K562 (cell line): ENCODE measurements at regions not wholly inside any gene's neighbourhood (a gene's known extent, or its start where the extent isn't known, plus 50 kb on each side); places are given as distances from the start of the nearest gene placed in this dataset.

Experiments used
- CBX3 ChIP-seq, 2 experiments: IDR thresholded peaks; 1 replicate in 1 of 2; 2 replicates in 1 of 2; pipeline ENCODE4 v1.6.1; 2012; ENCODE audit warnings: inconsistent platforms in 2 of 2, low read length in 2 of 2, borderline replicate concordance in 1 of 2, control low read depth in 1 of 2
- FUS ChIP-seq: fragments of 200-400 bp; formaldehyde crosslinking; optimal IDR thresholded peaks from 2 replicates; pipeline ENCODE3; 2017; ENCODE audit warnings: low read depth, low read length
- HDAC1 ChIP-seq, 2 experiments: fragments of 450-650 bp; IDR thresholded peaks; 2 replicates each; pipeline ENCODE4 v1.6.1; 2016 to 2017; ENCODE audit warnings: inconsistent platforms in 1 of 2, mild to moderate bottlenecking in 1 of 2, moderate library complexity in 1 of 2
- HDAC6 ChIP-seq: IDR thresholded peaks from 2 replicates; pipeline ENCODE4 v1.6.1; 2012; ENCODE audit warnings: low read depth, mild to moderate bottlenecking, control low read depth, inconsistent platforms, low read length, moderate library complexity
- MED1 ChIP-seq: sonication (generic); formaldehyde crosslinking; IDR thresholded peaks from 2 replicates; pipeline ENCODE4 v1.8.1; 2023; ENCODE audit warnings: missing genetic modification reagents, borderline replicate concordance
- MYNN ChIP-seq, 2 experiments: sonication (generic); formaldehyde crosslinking in 1 of 2; IDR thresholded peaks; 2 replicates each; pipeline versions ENCODE4 v1.5.0 to v1.6.1; 2016 to 2020; ENCODE audit warnings: antibody characterized with exemption in 1 of 2, missing genetic modification reagents in 1 of 2
- NFATC3 ChIP-seq: fragments of 450-650 bp; IDR thresholded peaks from 2 replicates; pipeline ENCODE4 v1.6.1; 2017; ENCODE audit warnings: mild to moderate bottlenecking
- NFYB ChIP-seq: IDR thresholded peaks from 2 replicates; pipeline ENCODE4 v1.6.1; 2011; ENCODE audit warnings: mild to moderate bottlenecking, moderate library complexity; ENCODE audit not compliant: insufficient read length; ENCODE audit errors: extremely low read depth
- POLR2G ChIP-seq: fragments of 200-400 bp; formaldehyde crosslinking; IDR thresholded peaks from 2 replicates; pipeline ENCODE4 v1.6.1; 2017; ENCODE audit warnings: low read depth, mild to moderate bottlenecking, antibody characterized with exemption, low read length, moderate library complexity
- RBM15 ChIP-seq: fragments of 200-400 bp; formaldehyde crosslinking; IDR thresholded peaks from 2 replicates; pipeline ENCODE4 v1.6.1; 2018; ENCODE audit warnings: mild to moderate bottlenecking, low read length, moderate library complexity; ENCODE audit not compliant: insufficient read depth
- RBM34 ChIP-seq: fragments of 200-400 bp; formaldehyde crosslinking; IDR thresholded peaks from 2 replicates; pipeline ENCODE4 v1.6.1; 2018; ENCODE audit warnings: low read length, borderline replicate concordance; ENCODE audit not compliant: insufficient read depth
- RFX7 ChIP-seq: fragments of 250-450 bp; sonication (Bioruptor Pico); IDR thresholded peaks from 2 replicates; pipeline ENCODE4 v1.5.1; 2021; ENCODE audit warnings: mild to moderate bottlenecking
- SLC30A9 ChIP-seq: fragments of 250-450 bp; sonication (Bioruptor Pico); IDR thresholded peaks from 2 replicates; pipeline ENCODE4 v1.8.0; 2022; ENCODE audit warnings: mild to moderate bottlenecking, moderate library complexity
- SNRNP70 ChIP-seq: fragments of 200-400 bp; formaldehyde crosslinking; optimal IDR thresholded peaks from 2 replicates; pipeline ENCODE3; 2017; ENCODE audit warnings: low read depth, low read length
- THRA ChIP-seq: fragments of 450-650 bp; IDR thresholded peaks from 2 replicates; pipeline ENCODE4 v1.6.1; 2017; ENCODE audit warnings: mild to moderate bottlenecking, moderate library complexity
- ZBTB9 ChIP-seq: fragments of 450-650 bp; formaldehyde crosslinking; IDR thresholded peaks from 2 replicates; pipeline ENCODE4 v1.4.0; 2020; ENCODE audit warnings: mild to moderate bottlenecking, moderate library complexity
- TF ChIP-seq, protein P1 (sequence below), 2 experiments: fragments of 450-650 bp in 1 of 2; sonication (generic) in 1 of 2; formaldehyde crosslinking; conservative IDR thresholded peaks; 2 replicates each; pipeline versions ENCODE4 v1.4.0 to v1.8.1; 2020 to 2022; ENCODE audit warnings: mild to moderate bottlenecking in 1 of 2, missing genetic modification reagents in 1 of 2
- TF ChIP-seq, protein P2 (sequence below): IDR thresholded peaks from 2 replicates; pipeline ENCODE4 v1.6.1; 2016; ENCODE audit warnings: missing genetic modification characterization, missing compliant biosample characterization
- TF ChIP-seq, protein P3 (sequence below): fragments of 250-450 bp; sonication (Bioruptor Pico); IDR thresholded peaks from 2 replicates; pipeline ENCODE4 v1.4.0; 2020
- TF ChIP-seq, protein P4 (sequence below): sonication (generic); formaldehyde crosslinking; IDR thresholded peaks from 2 replicates; pipeline ENCODE4 v1.8.1; 2023; ENCODE audit warnings: mild to moderate bottlenecking, missing genetic modification reagents

DNA sequence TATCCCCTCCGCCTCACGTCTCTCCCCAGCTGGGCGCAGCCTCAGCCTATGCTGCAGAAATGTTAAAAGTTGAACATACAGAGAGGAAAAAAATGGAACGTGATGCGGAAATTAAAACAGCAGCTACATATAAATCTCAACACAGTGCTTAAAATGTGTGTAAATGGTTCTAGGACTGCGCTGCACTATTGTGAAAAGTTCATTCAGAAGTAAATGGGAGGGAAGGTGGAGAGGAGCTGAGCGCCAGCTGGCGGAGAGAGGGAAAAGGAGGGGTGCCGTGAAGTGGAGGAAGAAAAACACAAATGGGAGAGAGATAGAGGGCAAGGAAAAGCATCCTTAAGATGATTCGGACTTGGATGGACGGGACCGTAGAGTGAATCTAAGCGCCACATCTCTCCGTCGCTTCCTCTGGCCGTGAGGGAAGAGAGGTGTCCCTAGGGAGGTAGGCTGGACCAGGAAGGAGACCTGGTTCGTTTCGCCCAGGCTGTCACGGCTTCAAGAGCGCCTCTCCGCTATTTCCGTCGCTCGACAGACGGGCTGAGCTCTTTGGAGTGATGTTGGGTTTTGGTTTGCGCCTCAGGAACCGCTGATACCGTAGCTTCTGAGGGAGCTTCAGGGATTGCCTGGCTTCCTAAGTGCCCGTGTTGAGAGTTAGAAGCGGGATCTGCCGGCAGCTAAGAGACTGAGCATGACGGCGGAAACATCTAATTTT is 113.7 kb downstream of the TRIM27 start (continued):
- TF ChIP-seq, protein P1, sequence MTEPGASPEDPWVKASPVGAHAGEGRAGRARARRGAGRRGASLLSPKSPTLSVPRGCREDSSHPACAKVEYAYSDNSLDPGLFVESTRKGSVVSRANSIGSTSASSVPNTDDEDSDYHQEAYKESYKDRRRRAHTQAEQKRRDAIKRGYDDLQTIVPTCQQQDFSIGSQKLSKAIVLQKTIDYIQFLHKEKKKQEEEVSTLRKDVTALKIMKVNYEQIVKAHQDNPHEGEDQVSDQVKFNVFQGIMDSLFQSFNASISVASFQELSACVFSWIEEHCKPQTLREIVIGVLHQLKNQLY (CRISPR knock-in tag; conservative IDR thresholded peaks at IDR 0.05): no peak
- no peak for TF ChIP-seq SLC30A9
- no peak for TF ChIP-seq HDAC6
- no peak for TF ChIP-seq POLR2G
- no peak for TF ChIP-seq RBM34
- TF ChIP-seq, protein P2, sequence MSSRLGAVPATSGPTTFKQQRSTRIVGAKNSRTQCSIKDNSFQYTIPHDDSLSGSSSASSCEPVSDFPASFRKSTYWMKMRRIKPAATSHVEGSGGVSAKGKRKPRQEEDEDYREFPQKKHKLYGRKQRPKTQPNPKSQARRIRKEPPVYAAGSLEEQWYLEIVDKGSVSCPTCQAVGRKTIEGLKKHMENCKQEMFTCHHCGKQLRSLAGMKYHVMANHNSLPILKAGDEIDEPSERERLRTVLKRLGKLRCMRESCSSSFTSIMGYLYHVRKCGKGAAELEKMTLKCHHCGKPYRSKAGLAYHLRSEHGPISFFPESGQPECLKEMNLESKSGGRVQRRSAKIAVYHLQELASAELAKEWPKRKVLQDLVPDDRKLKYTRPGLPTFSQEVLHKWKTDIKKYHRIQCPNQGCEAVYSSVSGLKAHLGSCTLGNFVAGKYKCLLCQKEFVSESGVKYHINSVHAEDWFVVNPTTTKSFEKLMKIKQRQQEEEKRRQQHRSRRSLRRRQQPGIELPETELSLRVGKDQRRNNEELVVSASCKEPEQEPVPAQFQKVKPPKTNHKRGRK (tag): no peak
- no peak for TF ChIP-seq MED1 (CRISPR knock-in tag)
- TF ChIP-seq, protein P3, sequence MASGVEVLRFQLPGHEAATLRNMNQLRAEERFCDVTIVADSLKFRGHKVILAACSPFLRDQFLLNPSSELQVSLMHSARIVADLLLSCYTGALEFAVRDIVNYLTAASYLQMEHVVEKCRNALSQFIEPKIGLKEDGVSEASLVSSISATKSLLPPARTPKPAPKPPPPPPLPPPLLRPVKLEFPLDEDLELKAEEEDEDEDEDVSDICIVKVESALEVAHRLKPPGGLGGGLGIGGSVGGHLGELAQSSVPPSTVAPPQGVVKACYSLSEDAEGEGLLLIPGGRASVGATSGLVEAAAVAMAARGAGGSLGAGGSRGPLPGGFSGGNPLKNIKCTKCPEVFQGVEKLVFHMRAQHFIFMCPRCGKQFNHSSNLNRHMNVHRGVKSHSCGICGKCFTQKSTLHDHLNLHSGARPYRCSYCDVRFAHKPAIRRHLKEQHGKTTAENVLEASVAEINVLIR (CRISPR knock-in tag): no peak
- TF ChIP-seq, protein P4, sequence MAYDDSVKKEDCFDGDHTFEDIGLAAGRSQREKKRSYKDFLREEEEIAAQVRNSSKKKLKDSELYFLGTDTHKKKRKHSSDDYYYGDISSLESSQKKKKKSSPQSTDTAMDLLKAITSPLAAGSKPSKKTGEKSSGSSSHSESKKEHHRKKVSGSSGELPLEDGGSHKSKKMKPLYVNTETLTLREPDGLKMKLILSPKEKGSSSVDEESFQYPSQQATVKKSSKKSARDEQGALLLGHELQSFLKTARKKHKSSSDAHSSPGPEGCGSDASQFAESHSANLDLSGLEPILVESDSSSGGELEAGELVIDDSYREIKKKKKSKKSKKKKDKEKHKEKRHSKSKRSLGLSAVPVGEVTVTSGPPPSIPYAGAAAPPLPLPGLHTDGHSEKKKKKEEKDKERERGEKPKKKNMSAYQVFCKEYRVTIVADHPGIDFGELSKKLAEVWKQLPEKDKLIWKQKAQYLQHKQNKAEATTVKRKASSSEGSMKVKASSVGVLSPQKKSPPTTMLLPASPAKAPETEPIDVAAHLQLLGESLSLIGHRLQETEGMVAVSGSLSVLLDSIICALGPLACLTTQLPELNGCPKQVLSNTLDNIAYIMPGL: no peak
- no peak for TF ChIP-seq CBX3 (IDR thresholded peaks at IDR 0.05; ENCODE audit: borderline replicate concordance in 1 of 2, low read length in 2 of 2)
- no peak for TF ChIP-seq RFX7 (CRISPR knock-in tag)
- TF ChIP-seq RBM15: no peak
- no peak for TF ChIP-seq NFYB
- TF ChIP-seq ZBTB9: no peak
- no peak for TF ChIP-seq THRA
- TF ChIP-seq NFATC3: no peak; the same call in 1 of the 2 replicates
- no peak for TF ChIP-seq FUS
- TF ChIP-seq HDAC1 (IDR thresholded peaks at IDR 0.05): peak; percentile 33 to 91; a peak in 2 of 4 replicates
- no peak for TF ChIP-seq MYNN (IDR thresholded peaks at IDR 0.05)
- no peak for TF ChIP-seq MYNN (CRISPR knock-in tag; IDR thresholded peaks at IDR 0.05)
- TF ChIP-seq SNRNP70: no peak
